C4-2B (cell line): ENCODE measurements at regions not wholly inside any gene's neighbourhood (a gene's known extent, or its start where the extent isn't known, plus 50 kb on each side); places are given as distances from the start of the nearest gene placed in this dataset.

ENCODE experiments used
- ZFX ChIP-seq: fragments of 450-650 bp; IDR thresholded peaks from 2 replicates; pipeline ENCODE4 v1.6.1; 2017
- TF ChIP-seq, protein P1 (sequence below): fragments of 450-650 bp; conservative IDR thresholded peaks from 2 replicates; pipeline ENCODE4 v1.5.1; 2017; ENCODE audit warnings: mild to moderate bottlenecking

DNA sequence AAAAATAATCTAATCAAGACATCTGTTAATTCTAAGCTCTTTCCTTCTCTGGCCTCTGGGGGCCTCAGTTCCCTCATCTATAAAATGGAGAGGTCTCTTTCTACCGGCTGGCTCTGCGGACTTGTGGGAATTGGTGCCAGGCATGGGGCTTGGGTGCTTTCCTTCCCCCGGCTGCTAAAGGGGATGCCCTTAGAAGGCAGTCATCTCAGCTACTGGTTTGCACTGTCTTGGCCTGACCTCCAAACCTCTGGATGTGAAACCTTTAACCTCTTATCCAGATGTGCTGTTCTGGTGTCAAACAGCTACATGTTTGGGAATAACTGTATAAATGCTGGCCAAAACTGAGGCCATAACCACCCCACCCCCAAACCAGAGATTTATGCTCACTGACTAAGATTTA lies 320.0 kb downstream of the RPS24 start:
- TF ChIP-seq, protein P1, sequence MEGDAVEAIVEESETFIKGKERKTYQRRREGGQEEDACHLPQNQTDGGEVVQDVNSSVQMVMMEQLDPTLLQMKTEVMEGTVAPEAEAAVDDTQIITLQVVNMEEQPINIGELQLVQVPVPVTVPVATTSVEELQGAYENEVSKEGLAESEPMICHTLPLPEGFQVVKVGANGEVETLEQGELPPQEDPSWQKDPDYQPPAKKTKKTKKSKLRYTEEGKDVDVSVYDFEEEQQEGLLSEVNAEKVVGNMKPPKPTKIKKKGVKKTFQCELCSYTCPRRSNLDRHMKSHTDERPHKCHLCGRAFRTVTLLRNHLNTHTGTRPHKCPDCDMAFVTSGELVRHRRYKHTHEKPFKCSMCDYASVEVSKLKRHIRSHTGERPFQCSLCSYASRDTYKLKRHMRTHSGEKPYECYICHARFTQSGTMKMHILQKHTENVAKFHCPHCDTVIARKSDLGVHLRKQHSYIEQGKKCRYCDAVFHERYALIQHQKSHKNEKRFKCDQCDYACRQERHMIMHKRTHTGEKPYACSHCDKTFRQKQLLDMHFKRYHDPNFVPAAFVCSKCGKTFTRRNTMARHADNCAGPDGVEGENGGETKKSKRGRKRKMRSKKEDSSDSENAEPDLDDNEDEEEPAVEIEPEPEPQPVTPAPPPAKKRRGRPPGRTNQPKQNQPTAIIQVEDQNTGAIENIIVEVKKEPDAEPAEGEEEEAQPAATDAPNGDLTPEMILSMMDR: no peak
- TF ChIP-seq ZFX: no peak
